ENCODE measurements at regions not wholly inside any gene's neighbourhood (a gene's known extent, or its start where the extent isn't known, plus 50 kb on each side); places are given as distances from the start of the nearest gene placed in this dataset.

DNA sequence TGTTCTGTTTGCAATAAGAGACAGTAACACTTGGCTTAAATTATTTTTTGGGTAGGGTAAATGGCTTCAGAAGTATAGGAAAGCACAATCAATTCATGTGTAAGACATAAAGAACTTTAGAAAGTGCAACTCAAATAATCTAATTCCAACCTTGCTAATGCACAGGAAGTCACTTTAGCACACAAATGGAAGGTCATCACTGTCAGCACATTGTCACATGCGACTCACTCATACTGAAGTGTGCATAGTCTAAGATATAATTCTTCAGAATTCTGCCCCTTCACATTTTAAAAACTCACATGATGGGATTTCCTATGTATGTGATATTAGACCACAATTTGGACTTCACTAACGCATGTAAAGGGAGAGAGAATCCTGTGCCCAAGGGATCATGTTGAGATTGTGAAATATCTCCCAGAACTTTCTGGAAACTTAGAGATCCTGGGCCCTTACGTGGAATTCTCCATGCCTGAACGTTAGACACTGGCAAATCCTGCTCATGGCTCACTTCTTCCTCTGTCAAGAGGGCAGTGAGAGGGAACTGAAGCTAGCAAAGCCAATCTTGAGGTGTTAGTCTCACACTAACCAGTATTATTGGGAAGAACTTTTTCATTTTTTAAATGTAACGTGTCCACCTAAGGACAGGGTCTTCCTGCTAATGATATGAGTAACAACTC, 403.2 kb upstream of the PTGER4 start:
- H3K36me3 ChIP-seq: no peaks in the 10 kb centered on the region
- H3K4me3 ChIP-seq: no peak overlapping the region
- in situ Hi-C loops (cut with MboI; ENCODE audit: low pct_ligation_motif_present in 1 of 4, low pct_unique_long_range_greater_than_20kb in 1 of 4, low sequenced_read_pairs in 3 of 4) (no loop called here), intact Hi-C loops (cut with DNase I; ENCODE audit: low total_unique reads) (no loop called here)
- WGBS, 2 donors (ENCODE audit: low coverage in 1 of 2): 73 to 77% methylated on average over 5 of the region's 5 CpGs
- no peaks in the 10 kb centered on the region for H3K27me3 ChIP-seq
- H3K9me3 ChIP-seq: no peaks in the 10 kb centered on the region
- TF ChIP-seq POLR2A (IDR thresholded peaks at IDR 0.05) (no peak), POLR2AphosphoS5 (IDR thresholded peaks at IDR 0.05) (no peak), EP300 (IDR thresholded peaks at IDR 0.05; ENCODE audit: low read depth) (no peak)
- TF ChIP-seq, protein P1, sequence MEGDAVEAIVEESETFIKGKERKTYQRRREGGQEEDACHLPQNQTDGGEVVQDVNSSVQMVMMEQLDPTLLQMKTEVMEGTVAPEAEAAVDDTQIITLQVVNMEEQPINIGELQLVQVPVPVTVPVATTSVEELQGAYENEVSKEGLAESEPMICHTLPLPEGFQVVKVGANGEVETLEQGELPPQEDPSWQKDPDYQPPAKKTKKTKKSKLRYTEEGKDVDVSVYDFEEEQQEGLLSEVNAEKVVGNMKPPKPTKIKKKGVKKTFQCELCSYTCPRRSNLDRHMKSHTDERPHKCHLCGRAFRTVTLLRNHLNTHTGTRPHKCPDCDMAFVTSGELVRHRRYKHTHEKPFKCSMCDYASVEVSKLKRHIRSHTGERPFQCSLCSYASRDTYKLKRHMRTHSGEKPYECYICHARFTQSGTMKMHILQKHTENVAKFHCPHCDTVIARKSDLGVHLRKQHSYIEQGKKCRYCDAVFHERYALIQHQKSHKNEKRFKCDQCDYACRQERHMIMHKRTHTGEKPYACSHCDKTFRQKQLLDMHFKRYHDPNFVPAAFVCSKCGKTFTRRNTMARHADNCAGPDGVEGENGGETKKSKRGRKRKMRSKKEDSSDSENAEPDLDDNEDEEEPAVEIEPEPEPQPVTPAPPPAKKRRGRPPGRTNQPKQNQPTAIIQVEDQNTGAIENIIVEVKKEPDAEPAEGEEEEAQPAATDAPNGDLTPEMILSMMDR (IDR thresholded peaks at IDR 0.05): no peak
- no peak for DNase-seq
- H3K27ac ChIP-seq: no peak overlapping the region
- H3K4me1 ChIP-seq: no peaks in the 10 kb centered on the region

DNA sequence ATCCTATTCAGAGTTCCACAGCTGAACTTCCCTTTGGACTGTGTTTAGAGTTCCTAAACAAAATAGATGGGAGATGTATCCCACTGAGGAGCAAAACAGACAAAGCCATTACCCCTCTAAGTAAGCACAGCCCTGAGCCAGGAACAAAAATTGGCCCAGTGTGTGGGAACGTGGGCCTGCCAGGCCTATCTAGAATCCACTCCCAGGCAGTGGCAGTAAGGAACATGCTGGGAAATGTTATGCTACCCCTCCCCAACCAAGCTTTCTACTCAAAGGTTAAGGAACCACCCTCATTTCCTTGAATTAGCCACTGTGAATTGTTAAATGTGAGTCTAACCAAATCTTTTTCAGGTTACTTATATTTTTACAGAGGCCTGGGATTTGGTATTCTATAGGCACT, 405.1 kb upstream of the PTGER4 start:
- Histone ChIP-seq H3K27ac (no peak overlapping the region), H3K9me3 (no peaks in the 10 kb centered on the region), H3K27me3 (no peaks in the 10 kb centered on the region), H3K36me3 (no peaks in the 10 kb centered on the region), H3K4me3 (no peak overlapping the region), H3K4me1 (no peaks in the 10 kb centered on the region)
- TF ChIP-seq EP300 (IDR thresholded peaks at IDR 0.05; ENCODE audit: low read depth): no peak
- TF ChIP-seq POLR2A (IDR thresholded peaks at IDR 0.05): no peak
- TF ChIP-seq, protein P1 (IDR thresholded peaks at IDR 0.05): no peak
- TF ChIP-seq POLR2AphosphoS5 (IDR thresholded peaks at IDR 0.05): no peak
- intact Hi-C loops (cut with DNase I; ENCODE audit: low total_unique reads): no loop called here
- in situ Hi-C loops (cut with MboI; ENCODE audit: low pct_ligation_motif_present in 1 of 4, low pct_unique_long_range_greater_than_20kb in 1 of 4, low sequenced_read_pairs in 3 of 4): no loop called here
- DNase-seq: no peak
- WGBS, 2 donors (ENCODE audit: low coverage in 1 of 2): 55% methylated on average over 1 of the region's 1 CpG; no CpG with 5 or more reads in 1 of the 2 donors

DNA sequence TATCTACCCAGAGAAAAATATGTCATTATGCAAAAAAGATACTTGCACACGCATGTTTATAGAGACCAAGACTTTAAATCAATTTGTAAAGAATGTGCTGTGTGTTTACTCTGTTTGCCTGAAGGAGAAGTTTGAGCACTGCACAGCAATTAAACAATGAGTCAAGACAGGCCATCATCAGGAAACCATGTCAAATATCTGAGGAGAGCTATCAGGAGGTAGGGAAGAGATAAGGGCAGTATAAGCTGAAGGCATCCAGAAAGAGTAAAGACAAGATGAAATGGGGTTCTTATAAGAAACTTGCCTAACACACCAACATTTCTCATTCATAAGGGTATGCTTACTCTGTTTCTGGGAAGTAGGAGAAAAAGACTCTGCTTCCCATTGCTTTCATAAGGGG, 405.8 kb upstream of the PTGER4 start:
- no peak overlapping the region for H3K4me3 ChIP-seq
- 97 to 100% methylated on average over 1 of the region's 1 CpG for WGBS, 2 donors (ENCODE audit: low coverage in 1 of 2)
- H3K27me3 ChIP-seq: no peaks in the 10 kb centered on the region
- DNase-seq: no peak
- intact Hi-C loops (cut with DNase I; ENCODE audit: low total_unique reads): no loop called here
- no peaks in the 10 kb centered on the region for H3K9me3 ChIP-seq
- H3K27ac ChIP-seq: no peak overlapping the region
- no peaks in the 10 kb centered on the region for H3K36me3 ChIP-seq
- in situ Hi-C loops (cut with MboI; ENCODE audit: low pct_ligation_motif_present in 1 of 4, low pct_unique_long_range_greater_than_20kb in 1 of 4, low sequenced_read_pairs in 3 of 4): no loop called here
- no peaks in the 10 kb centered on the region for H3K4me1 ChIP-seq
- TF ChIP-seq POLR2A (IDR thresholded peaks at IDR 0.05) (no peak), POLR2AphosphoS5 (IDR thresholded peaks at IDR 0.05) (no peak), EP300 (IDR thresholded peaks at IDR 0.05; ENCODE audit: low read depth) (no peak)
- TF ChIP-seq, protein P1 (IDR thresholded peaks at IDR 0.05): no peak

DNA sequence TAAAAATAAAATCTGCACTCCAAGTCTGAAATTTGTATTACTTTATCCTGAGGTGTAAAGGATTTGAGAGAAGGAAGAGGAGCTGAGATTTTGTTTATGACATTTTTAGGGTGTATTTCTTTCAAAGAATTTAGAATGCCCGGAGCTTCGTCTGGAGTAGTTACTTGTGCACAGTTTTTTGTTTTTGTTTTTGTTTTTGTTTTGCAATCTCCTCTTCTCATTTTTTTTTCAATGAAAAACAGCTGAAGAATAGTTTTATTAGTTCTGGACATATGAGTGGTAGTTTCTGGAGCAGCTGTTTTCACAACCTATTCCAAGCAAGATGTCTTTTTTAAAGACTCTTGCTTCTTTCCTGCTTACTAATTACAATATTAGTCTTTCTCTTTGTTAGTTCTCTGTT, 408.2 kb upstream of the PTGER4 start:
- H3K27me3 ChIP-seq: no peaks in the 10 kb centered on the region
- no peak overlapping the region for H3K27ac ChIP-seq
- intact Hi-C loops (cut with DNase I; ENCODE audit: low total_unique reads): no loop called here
- H3K4me3 ChIP-seq: no peak overlapping the region
- DNase-seq: no peak
- TF ChIP-seq POLR2AphosphoS5 (IDR thresholded peaks at IDR 0.05) (no peak), POLR2A (IDR thresholded peaks at IDR 0.05) (no peak), EP300 (IDR thresholded peaks at IDR 0.05; ENCODE audit: low read depth) (no peak)
- TF ChIP-seq, protein P1 (IDR thresholded peaks at IDR 0.05): no peak
- in situ Hi-C loops (cut with MboI; ENCODE audit: low pct_ligation_motif_present in 1 of 4, low pct_unique_long_range_greater_than_20kb in 1 of 4, low sequenced_read_pairs in 3 of 4): no loop called here
- no peaks in the 10 kb centered on the region for H3K4me1 ChIP-seq
- no peaks in the 10 kb centered on the region for H3K36me3 ChIP-seq
- no peaks in the 10 kb centered on the region for H3K9me3 ChIP-seq
- 58 to 68% methylated on average over 2 of the region's 2 CpGs for WGBS, 2 donors (ENCODE audit: low coverage in 1 of 2)

Measured in transverse colon (tissue), 4 donors.